ENCODE measurements at regions not wholly inside any gene's neighbourhood (a gene's known extent, or its start where the extent isn't known, plus 50 kb on each side); places are given as distances from the start of the nearest gene placed in this dataset.

DNA sequence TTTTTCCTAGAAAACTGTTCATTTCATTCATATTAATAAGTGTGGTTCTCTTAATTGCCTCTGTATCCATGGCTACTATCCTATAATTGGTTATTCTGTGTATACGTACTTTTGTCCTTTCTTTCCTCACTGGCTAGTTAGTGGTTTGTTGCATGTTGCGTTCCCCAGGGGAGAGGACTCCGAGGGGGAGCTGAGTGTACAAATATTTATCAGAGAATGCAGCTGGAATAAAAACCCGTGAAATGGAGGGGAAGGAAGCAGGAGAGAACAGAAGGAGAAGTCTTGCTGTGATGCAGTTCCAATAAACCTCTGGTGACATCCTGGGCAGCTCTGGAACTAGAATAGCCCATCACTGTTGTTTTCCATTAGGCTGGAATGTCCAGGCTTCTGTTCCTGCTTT is 117.1 kb upstream of the RGS6 start:
- Mint-ChIP-seq H3K27ac (no peak overlapping the region), H3K36me3 (ENCODE audit: low read depth) (no peaks in the 10 kb centered on the region), H3K4me1 (ENCODE audit: low read depth) (no peaks in the 10 kb centered on the region), H3K9me3 (no peaks in the 10 kb centered on the region), H3K27me3 (ENCODE audit: insufficient read depth) (peaks cover 14% of the 10 kb centered on the region), H3K4me3 (no peak overlapping the region)
- DNase-seq (ENCODE audit: low spot score), result no peak
- intact Hi-C loops (cut with micrococcal nuclease), result loop anchor here (2.0 kb wide), 1 partner anchor 28 kb away; no protein-coding TSS in a partner anchor

DNA sequence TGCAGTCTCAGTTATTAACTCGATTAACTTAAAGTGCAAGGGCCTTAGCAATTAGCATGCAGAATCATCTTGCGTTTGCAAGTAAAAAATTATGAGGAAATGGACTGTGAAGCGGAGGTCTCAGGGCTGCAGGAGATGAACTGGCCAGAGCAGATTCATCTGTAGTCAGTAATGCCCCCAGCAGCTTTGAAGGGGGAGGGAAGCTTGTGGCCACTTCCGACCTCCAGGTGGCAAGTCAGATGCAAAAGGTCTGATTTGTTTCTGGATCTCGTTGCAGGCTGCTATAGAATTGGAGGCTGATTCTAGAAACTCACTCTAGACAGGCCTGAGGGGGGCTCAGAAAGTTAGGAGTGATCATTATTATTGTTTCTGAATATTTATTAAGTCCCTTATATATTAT is 107.4 kb upstream of the RGS6 start:
- Mint-ChIP-seq H3K9me3 (peaks cover 3% of the 10 kb centered on the region), H3K4me1 (ENCODE audit: low read depth) (peaks cover 13% of the 10 kb centered on the region), H3K36me3 (ENCODE audit: low read depth) (no peaks in the 10 kb centered on the region), H3K4me3 (no peak overlapping the region), H3K27ac (no peak overlapping the region), H3K27me3 (ENCODE audit: insufficient read depth) (peaks cover 4% of the 10 kb centered on the region)
- no peak for DNase-seq (ENCODE audit: low spot score)
- intact Hi-C loops (cut with micrococcal nuclease), result no loop called here

DNA sequence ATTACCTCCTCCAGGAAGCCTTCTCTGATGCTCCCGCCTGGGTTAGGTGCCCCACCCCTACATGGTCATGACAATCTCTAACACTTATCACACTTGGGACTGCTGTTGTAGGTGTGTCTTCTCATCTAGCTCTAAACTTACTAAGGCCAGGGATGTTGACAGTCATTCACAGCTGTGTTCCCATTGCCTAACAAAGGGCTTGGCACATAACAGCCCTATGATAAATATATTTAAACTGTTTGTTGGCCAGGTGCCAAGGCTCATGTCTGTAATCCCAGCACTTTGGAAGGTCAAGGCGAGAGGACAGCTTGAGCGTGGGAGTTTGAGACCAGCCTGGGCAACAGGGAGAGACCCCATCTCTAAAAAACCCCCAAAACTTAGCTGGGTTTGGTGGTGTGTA is 98.8 kb upstream of the RGS6 start:
- Mint-ChIP-seq H3K36me3 (ENCODE audit: low read depth) (no peaks in the 10 kb centered on the region), H3K27ac (no peak overlapping the region)

DNA sequence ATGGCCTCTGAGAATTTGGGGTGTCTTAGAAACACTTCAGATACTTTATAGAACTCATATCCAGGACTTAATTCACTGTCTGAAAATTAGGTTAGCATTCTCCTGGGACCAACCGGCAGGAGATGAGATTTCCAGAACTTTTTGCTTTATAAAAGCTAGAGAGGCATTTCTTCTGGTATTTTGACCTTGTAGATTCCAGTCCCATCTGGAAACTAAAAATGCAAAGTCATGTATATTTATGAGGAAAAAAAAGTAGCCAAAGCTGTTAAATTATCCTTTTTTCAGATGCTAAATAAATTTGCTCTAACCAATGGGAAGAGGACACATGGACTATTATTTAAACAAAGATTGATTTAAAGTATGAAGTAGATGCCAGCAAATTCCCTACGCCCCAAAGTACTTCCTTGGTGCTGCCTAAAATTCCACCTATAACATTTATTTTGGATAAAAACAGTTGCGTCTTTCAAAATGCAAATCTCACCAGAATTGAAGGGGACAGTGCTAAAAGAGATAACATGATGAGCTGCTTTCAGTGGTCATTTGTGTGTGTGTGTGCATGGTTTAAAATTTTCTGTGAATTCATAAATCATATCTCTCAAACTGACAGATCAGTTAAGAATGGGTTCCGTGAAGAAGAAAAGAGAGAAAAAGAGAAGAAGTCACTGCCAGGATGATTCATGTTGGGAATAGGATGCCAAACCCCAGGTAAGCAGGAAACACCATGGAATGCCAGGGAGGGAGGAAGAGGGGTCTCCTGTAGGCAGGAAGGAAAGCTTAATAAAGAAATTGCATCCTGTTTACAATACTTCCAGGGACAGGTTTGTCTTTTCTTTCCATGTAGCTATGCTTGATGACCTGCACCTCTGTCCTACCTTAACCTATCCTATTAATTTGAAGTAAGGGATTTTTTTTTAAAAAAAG is 97.7 kb upstream of the RGS6 start:
- Mint-ChIP-seq H3K27ac (no peak overlapping the region), H3K9me3 (peaks cover 5% of the 10 kb centered on the region), H3K4me3 (no peak overlapping the region), H3K27me3 (ENCODE audit: insufficient read depth) (peaks cover 25% of the 10 kb centered on the region), H3K4me1 (ENCODE audit: low read depth) (no peaks in the 10 kb centered on the region), H3K36me3 (ENCODE audit: low read depth) (no peaks in the 10 kb centered on the region)
- no peak for DNase-seq (ENCODE audit: low spot score)
- intact Hi-C loops (cut with micrococcal nuclease), result no loop called here

More for the DNA sequence above, 98.8 kb upstream of the RGS6 start:
- Mint-ChIP-seq H3K27me3 (ENCODE audit: insufficient read depth) (peaks cover 21% of the 10 kb centered on the region), H3K9me3 (peaks cover 8% of the 10 kb centered on the region), H3K4me3 (no peak overlapping the region), H3K4me1 (ENCODE audit: low read depth) (no peaks in the 10 kb centered on the region)
- no peak for DNase-seq (ENCODE audit: low spot score)
- intact Hi-C loops (cut with micrococcal nuclease), result no loop called here

DNA sequence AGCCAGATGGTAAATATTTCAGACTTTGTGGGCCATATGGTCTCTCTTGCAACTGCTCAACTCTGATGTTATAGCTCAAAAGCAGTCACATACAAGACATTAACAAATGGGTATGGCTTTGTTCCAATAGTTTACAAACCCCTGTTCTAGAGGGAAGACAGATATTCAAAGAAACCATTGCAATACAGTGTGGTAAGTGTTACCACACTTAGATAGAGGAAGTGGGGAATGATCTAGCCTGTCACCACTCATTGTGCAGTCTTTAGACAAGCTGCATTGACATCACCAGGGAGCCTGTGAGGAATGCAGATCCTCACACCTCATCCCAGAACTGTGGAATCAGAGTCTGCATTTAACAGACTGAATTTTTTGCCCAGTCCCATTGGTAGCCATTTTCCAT is 80.0 kb upstream of the RGS6 start:
- no peak for DNase-seq (ENCODE audit: low spot score)
- H3K27ac Mint-ChIP-seq, result no peak overlapping the region
- H3K27me3 Mint-ChIP-seq (ENCODE audit: insufficient read depth), result peaks cover 11% of the 10 kb centered on the region
- no peak overlapping the region for H3K4me3 Mint-ChIP-seq
- H3K4me1 Mint-ChIP-seq (ENCODE audit: low read depth), result peaks cover 14% of the 10 kb centered on the region
- H3K9me3 Mint-ChIP-seq, result peaks cover 13% of the 10 kb centered on the region
- intact Hi-C loops (cut with micrococcal nuclease), result loop anchor here (10.0 kb wide), 2 partner anchors 297 to 707 kb away; no protein-coding TSS in a partner anchor
- no peaks in the 10 kb centered on the region for H3K36me3 Mint-ChIP-seq (ENCODE audit: low read depth)

DNA sequence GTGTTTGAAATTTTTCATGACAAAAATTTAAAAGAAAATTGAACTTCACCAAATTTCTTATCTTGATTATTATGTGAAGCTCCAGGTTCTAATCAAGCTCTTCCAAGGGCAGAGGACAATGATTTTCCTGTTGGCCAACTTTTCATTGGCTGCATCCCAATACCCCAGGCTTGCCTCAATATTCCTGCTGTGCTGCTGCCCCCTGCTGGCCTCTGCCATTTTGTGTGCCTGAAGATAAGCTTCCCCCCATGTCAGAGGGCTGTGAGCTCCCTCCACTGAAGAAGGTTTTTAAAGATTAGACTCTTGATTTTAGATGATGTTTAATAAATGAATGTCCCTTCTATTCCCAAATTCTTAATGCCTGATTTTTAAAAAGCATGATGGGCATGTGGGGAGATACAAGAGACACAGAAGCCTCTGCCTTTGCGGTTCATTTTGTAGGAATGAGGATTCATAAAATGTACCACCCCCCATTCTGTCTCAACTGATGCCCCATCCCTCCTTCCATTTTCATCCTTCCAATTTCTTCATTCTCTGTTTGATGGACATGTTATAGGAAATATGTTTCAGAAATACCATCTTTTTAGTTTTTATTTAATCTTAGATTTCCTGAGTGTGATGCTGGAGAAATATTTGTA is 76.7 kb upstream of the RGS6 start:
- Mint-ChIP-seq H3K4me3 (no peak overlapping the region), H3K27ac (no peak overlapping the region), H3K9me3 (peaks cover 10% of the 10 kb centered on the region), H3K27me3 (ENCODE audit: insufficient read depth) (peaks cover 27% of the 10 kb centered on the region), H3K4me1 (ENCODE audit: low read depth) (peaks cover 14% of the 10 kb centered on the region), H3K36me3 (ENCODE audit: low read depth) (no peaks in the 10 kb centered on the region)
- DNase-seq (ENCODE audit: low spot score), result peak; percentile 24
- intact Hi-C loops (cut with micrococcal nuclease), result loop anchor here (1.0 to 10.0 kb wide), 3 partner anchors 301 to 751 kb away; no protein-coding TSS in a partner anchor

DNA sequence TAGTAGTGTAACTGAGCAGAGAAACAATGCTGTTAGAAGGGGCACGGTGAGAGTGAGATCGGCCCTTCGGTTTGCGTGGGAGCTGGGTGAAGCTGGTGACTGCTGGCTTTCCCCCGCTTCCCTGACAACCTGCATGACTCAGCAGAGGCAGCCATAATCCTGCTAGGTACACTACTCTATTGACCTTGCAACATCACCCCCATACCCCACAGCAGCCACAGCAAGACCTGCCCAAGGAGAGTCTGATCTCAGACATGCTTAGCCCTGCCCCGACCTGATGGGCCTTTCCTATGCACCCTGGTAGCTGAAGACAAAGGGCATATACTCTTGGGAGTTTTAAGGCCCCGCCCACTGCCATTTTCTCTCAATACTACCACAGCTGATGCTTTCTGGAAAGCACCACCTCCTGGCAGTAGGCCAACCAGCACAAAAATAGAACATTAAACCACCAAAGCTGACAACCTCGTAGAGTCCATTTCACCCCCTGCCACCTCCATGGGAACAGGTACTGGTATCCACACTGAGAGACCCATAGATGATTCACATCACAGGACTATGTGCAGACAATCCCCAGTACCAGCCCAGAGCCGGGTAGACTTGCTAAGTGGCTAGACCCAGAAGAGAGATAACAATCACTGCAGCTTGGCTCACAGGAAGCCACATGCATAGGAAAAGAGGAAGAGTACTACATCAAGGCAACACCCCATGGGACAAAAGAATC is 75.9 kb upstream of the RGS6 start:
- peaks cover 13% of the 10 kb centered on the region for H3K9me3 Mint-ChIP-seq
- intact Hi-C loops (cut with micrococcal nuclease), result loop anchor here (10.0 kb wide), 2 partner anchors 302 to 712 kb away; no protein-coding TSS in a partner anchor
- H3K27me3 Mint-ChIP-seq (ENCODE audit: insufficient read depth), result peaks cover 28% of the 10 kb centered on the region
- peak overlapping the region; percentile 61 for H3K4me3 Mint-ChIP-seq
- peak overlapping the region; percentile 70 for H3K27ac Mint-ChIP-seq
- H3K4me1 Mint-ChIP-seq (ENCODE audit: low read depth), result peaks cover 14% of the 10 kb centered on the region
- DNase-seq (ENCODE audit: low spot score), result peak; percentile 6
- no peaks in the 10 kb centered on the region for H3K36me3 Mint-ChIP-seq (ENCODE audit: low read depth)

DNA sequence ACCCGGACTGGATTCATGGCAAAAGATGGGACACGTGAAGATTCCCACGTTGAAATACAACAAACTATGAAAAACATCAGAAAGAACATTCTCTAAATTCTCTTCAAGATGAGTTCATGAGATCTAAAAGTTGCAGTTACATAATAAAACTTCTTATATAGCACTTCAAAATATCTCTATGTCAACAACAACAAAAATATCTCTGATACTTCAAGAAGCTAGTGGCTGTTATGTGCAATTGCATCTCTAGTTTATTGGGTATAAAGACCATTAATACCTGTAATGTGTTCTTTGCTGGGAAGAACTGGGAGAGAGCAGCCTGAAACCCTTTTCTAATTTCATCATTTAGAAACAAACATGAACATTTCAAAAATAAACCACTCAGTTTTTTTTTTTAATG is 69.2 kb upstream of the RGS6 start:
- no peak overlapping the region for H3K27ac Mint-ChIP-seq
- peaks cover 6% of the 10 kb centered on the region for H3K9me3 Mint-ChIP-seq
- peaks cover 23% of the 10 kb centered on the region for H3K27me3 Mint-ChIP-seq (ENCODE audit: insufficient read depth)
- intact Hi-C loops (cut with micrococcal nuclease), result no loop called here
- H3K36me3 Mint-ChIP-seq (ENCODE audit: low read depth), result no peaks in the 10 kb centered on the region
- DNase-seq (ENCODE audit: low spot score), result no peak
- no peaks in the 10 kb centered on the region for H3K4me1 Mint-ChIP-seq (ENCODE audit: low read depth)
- no peak overlapping the region for H3K4me3 Mint-ChIP-seq

DNA sequence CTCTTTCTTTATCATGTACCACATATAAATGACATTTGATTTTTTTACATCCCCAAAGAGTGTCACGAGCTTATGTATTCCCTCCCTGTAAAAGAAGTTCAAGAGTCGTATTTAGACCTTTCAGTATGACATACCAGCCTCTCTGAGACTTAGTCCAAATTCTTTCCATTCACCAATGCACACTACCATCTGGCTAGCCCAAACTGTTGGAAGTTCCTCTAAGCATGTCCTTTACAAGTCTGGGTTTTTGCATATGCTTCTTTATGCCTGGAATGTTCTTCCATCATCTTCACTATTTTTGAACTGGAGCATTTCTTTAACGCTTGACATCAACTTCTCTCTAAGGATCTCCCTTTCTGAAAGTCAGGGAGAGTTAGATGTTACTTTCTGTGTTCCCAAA is 68.5 kb upstream of the RGS6 start:
- no peak overlapping the region for H3K27ac Mint-ChIP-seq
- DNase-seq (ENCODE audit: low spot score), result no peak
- no peak overlapping the region for H3K4me3 Mint-ChIP-seq
- H3K27me3 Mint-ChIP-seq (ENCODE audit: insufficient read depth), result peaks cover 19% of the 10 kb centered on the region
- no peaks in the 10 kb centered on the region for H3K4me1 Mint-ChIP-seq (ENCODE audit: low read depth)
- intact Hi-C loops (cut with micrococcal nuclease), result no loop called here
- peaks cover 6% of the 10 kb centered on the region for H3K9me3 Mint-ChIP-seq
- H3K36me3 Mint-ChIP-seq (ENCODE audit: low read depth), result no peaks in the 10 kb centered on the region

Measured in activated T-helper 1 cell treated with anti-CD3 and anti-CD28 coated beads, Interleukin-12 subunit alpha, Interleukin-12 subunit beta, Interleukin-2, Interleukin-4 antibody, amounts not matched to agents 30 ng/mL and 10 ng/mL and 1 ng/mL, durations not matched to agents 14 hours and 24 hours and 36 hours (primary cell).